BJ (cell line): ENCODE measurements at regions not wholly inside any gene's neighbourhood (a gene's known extent, or its start where the extent isn't known, plus 50 kb on each side); places are given as distances from the start of the nearest gene placed in this dataset.

Source experiments
- CTCF ChIA-PET: fragments of 350-600 bp; formaldehyde crosslinking; extraction: SDS; loops from one replicate; lab custom pipeline; 2021; ENCODE audit warnings: antibody characterized with exemption, inconsistent platforms; lab: Yijun Ruan, JAX
- POLR2A ChIA-PET: fragments of 300-600 bp; sonication (Branson Sonifier 250); formaldehyde crosslinking; extraction: SDS; loops from one replicate; lab custom pipeline; 2021; ENCODE audit warnings: antibody characterized with exemption; lab: Charles Lee
- DNase-seq: peaks from one replicate; pipeline ENCODE4 v3.0.0-alpha.2; 2011; ENCODE audit warnings: low read depth
- H3K27me3 ChIP-seq: 2 replicates; pipeline ENCODE4 v1.6.0; 2011; ENCODE audit warnings: low read length; ENCODE audit not compliant: control insufficient read depth, insufficient read depth
- H3K36me3 ChIP-seq: 2 replicates; pipeline ENCODE4 v1.5.1; 2011; ENCODE audit warnings: low read length; ENCODE audit not compliant: control insufficient read depth, insufficient read depth
- H3K4me3 ChIP-seq: 2 replicates; pipeline ENCODE4 v1.5.1; 2011; ENCODE audit warnings: low read depth, mild to moderate bottlenecking, control low read depth, low read length
- CTCF ChIP-seq: IDR thresholded peaks from 2 replicates; pipeline ENCODE4 v1.5.1; 2011; ENCODE audit warnings: low read depth, mild to moderate bottlenecking, control low read depth, inconsistent platforms, low read length, moderate library complexity; ENCODE audit not compliant: insufficient read depth

DNA sequence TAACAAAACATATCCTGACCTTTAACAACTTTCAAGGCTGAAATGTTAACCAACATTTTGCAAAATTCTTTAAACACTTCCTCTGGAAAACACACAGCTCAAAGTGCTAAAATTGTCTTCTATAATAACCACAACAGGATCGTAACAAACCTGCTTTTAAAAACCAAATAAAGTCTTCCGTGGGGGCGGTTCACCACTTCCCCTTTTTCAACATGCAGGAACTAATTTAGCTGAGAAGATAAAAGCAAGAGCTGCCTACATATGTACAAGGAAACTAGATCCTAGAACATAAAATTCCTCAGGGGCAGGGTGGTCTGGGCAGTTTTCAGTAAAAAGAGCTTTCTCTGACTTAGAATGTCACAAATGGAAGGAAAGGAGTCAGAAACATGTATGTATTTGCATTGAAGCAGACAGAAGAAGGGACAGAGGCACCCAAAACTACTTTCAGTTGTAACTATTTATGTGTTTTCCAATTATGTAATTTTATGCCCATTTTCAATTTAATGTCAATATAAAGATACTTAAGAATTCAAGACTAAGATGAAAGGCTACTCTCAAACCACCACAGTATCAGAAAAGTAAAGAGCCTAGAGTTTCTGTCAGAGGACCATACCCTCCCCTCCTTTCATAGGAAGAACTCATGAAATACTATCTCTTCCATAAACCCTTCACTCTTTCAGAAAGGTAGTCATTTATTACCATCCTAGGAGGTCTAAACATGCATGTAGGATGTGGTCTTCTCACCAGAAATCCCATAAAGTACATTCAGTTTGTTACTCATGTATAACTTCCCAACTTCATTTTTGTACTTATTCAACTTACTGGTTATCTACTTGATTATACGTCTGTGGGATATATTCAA lies 185.9 kb upstream of the RASA1 start:
- CTCF ChIA-PET: interaction anchor here (1.4 kb wide), 1 partner anchor 11 kb away, joined by 3 read pairs; no protein-coding TSS in a partner anchor
- no peak for TF ChIP-seq CTCF
- POLR2A ChIA-PET: no interaction called here
- H3K4me3 ChIP-seq: no peak overlapping the region
- H3K27me3 ChIP-seq: no peaks in the 10 kb centered on the region
- H3K36me3 ChIP-seq: no peaks in the 10 kb centered on the region
- DNase-seq: no peak

- ChIA-PET CTCF (no interaction called here), POLR2A (no interaction called here)
- TF ChIP-seq CTCF: no peak
- no peaks in the 10 kb centered on the region for H3K36me3 ChIP-seq
- no peaks in the 10 kb centered on the region for H3K27me3 ChIP-seq
- H3K4me3 ChIP-seq: no peak overlapping the region
- no peak for DNase-seq
These were observed 173.3 kb upstream of the RASA1 start for GRCh38 chr5:87094347-87094746.

DNA sequence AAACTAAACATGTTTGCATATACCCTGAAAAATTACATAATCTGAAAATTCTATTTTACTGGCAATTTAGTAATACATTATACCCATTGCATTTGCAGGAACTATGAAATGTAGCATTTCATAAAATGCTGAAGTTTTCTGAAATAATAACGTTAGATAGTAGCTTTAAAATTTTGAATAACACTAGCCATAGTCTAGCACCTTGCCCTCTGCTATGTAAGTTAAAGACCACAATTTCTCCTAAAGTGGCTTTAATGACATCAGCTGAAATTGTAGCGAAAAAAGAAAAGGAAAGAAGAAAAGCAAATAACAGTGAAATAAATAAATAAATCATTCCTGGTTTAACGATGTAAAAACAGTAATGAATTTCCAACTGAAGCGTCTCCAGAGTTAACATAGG lies 172.8 kb upstream of the RASA1 start:
- no peak for TF ChIP-seq CTCF
- DNase-seq: no peak
- Histone ChIP-seq H3K36me3 (no peaks in the 10 kb centered on the region), H3K4me3 (no peak overlapping the region), H3K27me3 (no peaks in the 10 kb centered on the region)
- ChIA-PET POLR2A (no interaction called here), CTCF (no interaction called here)

DNA sequence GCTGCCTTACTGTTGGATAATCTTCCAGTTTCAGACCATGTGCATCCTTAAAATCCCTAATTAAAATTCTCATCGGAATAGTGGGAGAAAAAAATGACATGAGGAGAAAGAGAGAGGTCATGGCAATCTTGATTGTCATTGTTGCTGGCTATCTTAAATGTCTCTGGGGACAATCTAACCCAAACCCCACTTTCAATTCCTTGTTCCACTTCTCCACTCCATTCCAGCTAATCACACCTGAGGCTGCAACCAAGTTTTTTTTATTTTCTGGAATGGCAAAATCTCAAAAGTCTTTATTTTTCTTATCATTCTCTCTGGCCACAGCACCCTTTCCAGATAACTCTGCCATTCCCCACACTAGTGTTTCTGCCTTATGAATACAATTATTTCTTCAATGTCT lies 171.9 kb upstream of the RASA1 start:
- TF ChIP-seq CTCF: no peak
- CTCF ChIA-PET: interaction anchor here (1.1 to 1.5 kb wide), 2 partner anchors 21 to 25 kb away, joined by 3 read pairs; no protein-coding TSS in a partner anchor
- no peaks in the 10 kb centered on the region for H3K36me3 ChIP-seq
- POLR2A ChIA-PET: interaction anchor here (0.6 kb wide), 1 partner anchor 215 kb away, joined by 5 read pairs; no protein-coding TSS in a partner anchor
- H3K27me3 ChIP-seq: no peaks in the 10 kb centered on the region
- no peak overlapping the region for H3K4me3 ChIP-seq
- DNase-seq: no peak

DNA sequence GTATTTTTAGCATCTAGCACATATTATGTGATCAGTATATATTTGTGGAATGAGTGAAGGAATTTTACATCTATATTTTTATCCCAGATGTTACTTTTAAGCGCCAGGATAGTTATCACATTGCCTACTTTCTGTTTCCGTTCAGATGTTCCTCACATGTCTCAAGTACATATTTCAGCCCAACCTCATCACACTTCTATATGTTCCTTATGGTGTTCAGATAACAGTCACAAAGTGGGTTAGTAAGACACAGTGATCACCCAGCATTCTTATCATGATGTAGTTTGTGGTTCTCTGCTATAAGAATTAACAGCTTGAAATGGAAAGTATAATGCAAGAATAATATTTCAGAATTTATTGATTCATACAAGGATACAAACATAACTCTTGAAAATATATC lies 170.0 kb upstream of the RASA1 start:
- ChIA-PET CTCF (no interaction called here), POLR2A (no interaction called here)
- TF ChIP-seq CTCF: no peak
- no peaks in the 10 kb centered on the region for H3K27me3 ChIP-seq
- DNase-seq: no peak
- no peaks in the 10 kb centered on the region for H3K36me3 ChIP-seq
- no peak overlapping the region for H3K4me3 ChIP-seq
